MCF 10A (cell line): ENCODE measurements at regions not wholly inside any gene's neighbourhood (a gene's known extent, or its start where the extent isn't known, plus 50 kb on each side); places are given as distances from the start of the nearest gene placed in this dataset.

Experiments used
- BruUV-seq: library from RNA; stranded (reverse); fragments of 400-500 nt; replicated peaks from 2 replicates; lab custom pipeline; 2021; lab: Mats Ljungman, UMichigan
- CTCF ChIA-PET: fragments of 300-600 bp; sonication (Branson Sonifier 250); formaldehyde crosslinking; extraction: SDS; loops from one replicate; lab custom pipeline; 2021; ENCODE audit warnings: antibody characterized with exemption, inconsistent platforms; lab: Yijun Ruan, JAX
- POLR2A ChIA-PET: fragments of 300-600, 350-650 bp; sonication (Branson Sonifier 250); formaldehyde crosslinking; extraction: SDS; loops from one replicate; lab custom pipeline; 2020; ENCODE audit warnings: antibody characterized with exemption, inconsistent platforms; lab: Yijun Ruan, JAX
- DNase-seq: peaks from one replicate; pipeline ENCODE4 v3.0.0-alpha.2; 2018; ENCODE audit not compliant: unreplicated experiment
- H3K27ac Mint-ChIP-seq: one replicate; pipeline ENCODE4 v1.8.0; 2022; ENCODE audit warnings: mild to moderate bottlenecking, low read depth, mixed read lengths; ENCODE audit not compliant: unreplicated experiment
- H3K27me3 Mint-ChIP-seq: one replicate; pipeline ENCODE4 v1.8.0; 2022; ENCODE audit warnings: mixed read lengths; ENCODE audit not compliant: insufficient read depth, unreplicated experiment
- H3K36me3 Mint-ChIP-seq: one replicate; pipeline ENCODE4 v1.8.0; 2022; ENCODE audit warnings: mild to moderate bottlenecking, moderate library complexity, mixed read lengths; ENCODE audit not compliant: insufficient read depth, unreplicated experiment
- H3K4me1 Mint-ChIP-seq: one replicate; pipeline ENCODE4 v1.8.0; 2022; ENCODE audit warnings: mixed read lengths; ENCODE audit not compliant: insufficient read depth, unreplicated experiment
- H3K4me3 Mint-ChIP-seq: one replicate; pipeline ENCODE4 v1.8.0; 2022; ENCODE audit warnings: mild to moderate bottlenecking, moderate library complexity, mixed read lengths; ENCODE audit not compliant: unreplicated experiment
- H3K9me3 Mint-ChIP-seq: one replicate; pipeline ENCODE4 v1.8.0; 2022; ENCODE audit warnings: mixed read lengths; ENCODE audit not compliant: unreplicated experiment
- intact Hi-C: fragments of 100-400 bp; cut with micrococcal nuclease; formaldehyde crosslinking; loops from 2 replicates; pipeline ENCODE4 v1.14.1; 2022
- TF ChIP-seq, protein P1 (sequence below): fragments of 200-600 bp; IDR thresholded peaks from one replicate; pipeline ENCODE4 v1.8.0; 2022; ENCODE audit warnings: antibody characterized with exemption, mild to moderate bottlenecking; ENCODE audit not compliant: unreplicated experiment

DNA sequence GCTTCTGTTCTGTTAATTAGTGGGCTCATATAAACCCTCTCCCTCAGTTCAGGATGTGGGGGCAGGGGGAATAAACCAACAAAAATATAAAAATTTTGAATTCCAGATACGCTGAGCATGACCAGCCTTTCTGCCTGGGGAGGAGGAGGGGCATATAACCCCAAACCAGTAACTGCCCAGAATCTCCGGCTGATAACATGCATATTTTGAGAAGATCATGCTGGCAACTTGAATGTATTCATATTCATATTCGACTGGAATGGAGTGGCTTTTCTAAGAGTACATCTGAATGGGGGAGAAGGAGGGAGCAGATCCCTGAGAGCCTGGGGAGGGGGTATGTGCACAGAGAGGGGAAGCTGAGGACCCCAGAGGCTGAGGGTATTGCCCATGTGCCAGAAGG is 54.5 kb upstream of the LCTL start:
- TF ChIP-seq, protein P1, sequence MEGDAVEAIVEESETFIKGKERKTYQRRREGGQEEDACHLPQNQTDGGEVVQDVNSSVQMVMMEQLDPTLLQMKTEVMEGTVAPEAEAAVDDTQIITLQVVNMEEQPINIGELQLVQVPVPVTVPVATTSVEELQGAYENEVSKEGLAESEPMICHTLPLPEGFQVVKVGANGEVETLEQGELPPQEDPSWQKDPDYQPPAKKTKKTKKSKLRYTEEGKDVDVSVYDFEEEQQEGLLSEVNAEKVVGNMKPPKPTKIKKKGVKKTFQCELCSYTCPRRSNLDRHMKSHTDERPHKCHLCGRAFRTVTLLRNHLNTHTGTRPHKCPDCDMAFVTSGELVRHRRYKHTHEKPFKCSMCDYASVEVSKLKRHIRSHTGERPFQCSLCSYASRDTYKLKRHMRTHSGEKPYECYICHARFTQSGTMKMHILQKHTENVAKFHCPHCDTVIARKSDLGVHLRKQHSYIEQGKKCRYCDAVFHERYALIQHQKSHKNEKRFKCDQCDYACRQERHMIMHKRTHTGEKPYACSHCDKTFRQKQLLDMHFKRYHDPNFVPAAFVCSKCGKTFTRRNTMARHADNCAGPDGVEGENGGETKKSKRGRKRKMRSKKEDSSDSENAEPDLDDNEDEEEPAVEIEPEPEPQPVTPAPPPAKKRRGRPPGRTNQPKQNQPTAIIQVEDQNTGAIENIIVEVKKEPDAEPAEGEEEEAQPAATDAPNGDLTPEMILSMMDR = no peak
- no peak overlapping the region for H3K4me3 Mint-ChIP-seq
- H3K27ac Mint-ChIP-seq = no peak overlapping the region
- H3K27me3 Mint-ChIP-seq = no peaks in the 10 kb centered on the region
- POLR2A ChIA-PET = no interaction called here
- intact Hi-C loops = no loop called here
- no TSS peak for BruUV-seq
- H3K4me1 Mint-ChIP-seq = no peaks in the 10 kb centered on the region
- H3K9me3 Mint-ChIP-seq = no peaks in the 10 kb centered on the region
- no peak for DNase-seq
- CTCF ChIA-PET = interaction anchor here (0.6 to 2.3 kb wide), 7 partner anchors 16 to 506 kb away, joined by 3 to 31 read pairs (median 4); no protein-coding TSS in a partner anchor
- no peaks in the 10 kb centered on the region for H3K36me3 Mint-ChIP-seq

DNA sequence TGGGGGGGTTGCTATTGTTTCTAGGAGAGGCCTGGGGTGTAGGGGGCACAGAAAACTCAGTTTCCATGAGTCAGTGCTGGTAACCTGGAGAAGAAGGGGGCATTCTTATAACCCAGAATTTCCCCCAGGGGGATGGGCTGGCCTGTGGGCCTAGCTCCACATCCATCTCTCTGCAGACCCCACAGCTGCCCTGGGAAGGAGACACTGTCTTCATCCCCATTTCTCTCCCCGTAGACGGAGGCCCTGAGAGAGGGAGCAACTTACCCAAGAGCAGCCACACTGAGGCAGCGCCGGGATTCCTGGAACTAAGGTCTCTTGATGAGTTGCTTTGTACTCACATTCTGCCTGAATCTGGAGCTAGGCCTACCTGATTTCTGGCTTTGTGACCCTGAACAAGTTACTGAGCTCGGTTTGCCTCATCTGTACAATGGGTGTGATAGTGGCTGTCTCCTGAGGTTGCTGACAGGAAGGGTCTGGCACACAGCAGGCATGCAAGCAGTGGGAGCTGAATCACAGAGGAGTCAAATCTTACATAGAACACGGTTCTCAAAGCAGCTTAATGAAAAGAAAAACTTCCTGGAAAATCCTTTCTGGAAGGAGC is 55.0 kb upstream of the LCTL start:
- intact Hi-C loops = no loop called here
- TF ChIP-seq, protein P1 = no peak
- Mint-ChIP-seq H3K4me3 (no peak overlapping the region), H3K4me1 (no peaks in the 10 kb centered on the region), H3K27ac (no peak overlapping the region), H3K9me3 (no peaks in the 10 kb centered on the region), H3K27me3 (no peaks in the 10 kb centered on the region), H3K36me3 (no peaks in the 10 kb centered on the region)
- DNase-seq = no peak
- POLR2A ChIA-PET = no interaction called here
- CTCF ChIA-PET = interaction anchor here (0.5 to 1.5 kb wide), 8 partner anchors 9 to 231 kb away, joined by 3 to 6 read pairs (median 3); no protein-coding TSS in a partner anchor
- BruUV-seq = no TSS peak

- no TSS peak for BruUV-seq
- POLR2A ChIA-PET = no interaction called here
- H3K4me1 Mint-ChIP-seq = no peaks in the 10 kb centered on the region
- H3K27me3 Mint-ChIP-seq = no peaks in the 10 kb centered on the region
- H3K9me3 Mint-ChIP-seq = no peaks in the 10 kb centered on the region
- no peak for DNase-seq
- intact Hi-C loops = no loop called here
- H3K27ac Mint-ChIP-seq = no peak overlapping the region
- H3K4me3 Mint-ChIP-seq = no peak overlapping the region
- H3K36me3 Mint-ChIP-seq = no peaks in the 10 kb centered on the region
- CTCF ChIA-PET = interaction anchor here (0.6 to 1.5 kb wide), 4 partner anchors 8 to 230 kb away, joined by 3 to 6 read pairs (median 4); no protein-coding TSS in a partner anchor
- TF ChIP-seq, protein P1 = no peak
These were observed 56.0 kb upstream of the LCTL start for GRCh38 chr15:66621491-66622467.

DNA sequence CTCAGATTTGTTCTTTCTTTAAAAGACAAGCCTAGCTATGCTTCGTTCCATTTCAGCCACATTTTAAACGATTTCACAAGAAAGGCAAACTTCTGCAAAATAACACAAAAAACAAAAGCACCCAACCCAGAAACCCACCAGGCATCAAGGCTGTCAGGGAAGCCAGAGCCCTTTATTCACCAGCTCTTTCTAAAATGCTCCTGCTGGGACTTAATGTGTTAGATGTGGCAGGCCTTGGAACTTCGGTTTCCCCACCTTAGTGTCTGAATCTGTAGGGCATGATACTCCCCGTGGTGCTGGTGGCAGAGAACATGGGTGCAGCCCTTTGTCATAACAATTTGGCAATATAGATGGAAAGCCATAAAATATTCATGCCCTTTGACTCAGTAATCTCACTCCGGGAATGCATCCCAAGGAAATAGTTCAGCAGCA is 56.8 kb upstream of the LCTL start:
- no peaks in the 10 kb centered on the region for H3K9me3 Mint-ChIP-seq
- TF ChIP-seq, protein P1 = no peak
- CTCF ChIA-PET = no interaction called here
- H3K27me3 Mint-ChIP-seq = no peaks in the 10 kb centered on the region
- intact Hi-C loops = no loop called here
- POLR2A ChIA-PET = interaction anchor here (0.6 kb wide), 1 partner anchor 22 kb away, joined by 3 read pairs; no protein-coding TSS in a partner anchor
- no peaks in the 10 kb centered on the region for H3K4me1 Mint-ChIP-seq
- no peaks in the 10 kb centered on the region for H3K36me3 Mint-ChIP-seq
- no peak overlapping the region for H3K4me3 Mint-ChIP-seq
- BruUV-seq = no TSS peak
- no peak overlapping the region for H3K27ac Mint-ChIP-seq
- no peak for DNase-seq
